ENCODE measurements at regions not wholly inside any gene's neighbourhood (a gene's known extent, or its start where the extent isn't known, plus 50 kb on each side); places are given as distances from the start of the nearest gene placed in this dataset.

- in situ Hi-C loops (cut with HindIII; ENCODE audit: low pct_unique_long_range_greater_than_20kb, low sequenced_read_pairs) = no loop called here
- DNase-seq (ENCODE audit: low read depth, low spot score) = no peak
These were observed 56.8 kb upstream of the FAM181A start for GRCh38 chr14:93870377-93870776.

- in situ Hi-C loops (cut with HindIII; ENCODE audit: low pct_unique_long_range_greater_than_20kb, low sequenced_read_pairs) = no loop called here
- no peak for DNase-seq (ENCODE audit: low read depth, low spot score)
These were observed 57.7 kb upstream of the FAM181A start for GRCh38 chr14:93869427-93869826.

GRCh38 chr14:93868165-93868564, 59.0 kb upstream of the FAM181A start:
- DNase-seq (ENCODE audit: low read depth, low spot score) = no peak
- in situ Hi-C loops (cut with HindIII; ENCODE audit: low pct_unique_long_range_greater_than_20kb, low sequenced_read_pairs) = no loop called here

GRCh38 chr14:93862265-93862664, 64.9 kb upstream of the FAM181A start:
- in situ Hi-C loops (cut with HindIII; ENCODE audit: low pct_unique_long_range_greater_than_20kb, low sequenced_read_pairs) = no loop called here

GRCh38 chr14:93861836-93862235, 65.3 kb upstream of the FAM181A start:
- in situ Hi-C loops (cut with HindIII; ENCODE audit: low pct_unique_long_range_greater_than_20kb, low sequenced_read_pairs) = no loop called here
- DNase-seq (ENCODE audit: low read depth, low spot score) = no peak

More at GRCh38 chr14:93862265-93862664, 64.9 kb upstream of the FAM181A start:
- no peak for DNase-seq (ENCODE audit: low read depth, low spot score)

GRCh38 chr14:93859957-93860356, 67.2 kb upstream of the FAM181A start:
- in situ Hi-C loops (cut with HindIII; ENCODE audit: low pct_unique_long_range_greater_than_20kb, low sequenced_read_pairs) = no loop called here
- no peak for DNase-seq (ENCODE audit: low read depth, low spot score)

- no peak for DNase-seq (ENCODE audit: low read depth, low spot score)
- in situ Hi-C loops (cut with HindIII; ENCODE audit: low pct_unique_long_range_greater_than_20kb, low sequenced_read_pairs) = no loop called here
These were observed 68.2 kb upstream of the FAM181A start for GRCh38 chr14:93858896-93859295.

GRCh38 chr14:93857500-93858283, 69.4 kb upstream of the PRIMA1 start:
- peak; percentile 6 for DNase-seq (ENCODE audit: low read depth, low spot score)
- in situ Hi-C loops (cut with HindIII; ENCODE audit: low pct_unique_long_range_greater_than_20kb, low sequenced_read_pairs) = no loop called here

GRCh38 chr14:93857081-93857480, 68.8 kb upstream of the PRIMA1 start:
- no peak for DNase-seq (ENCODE audit: low read depth, low spot score)
- in situ Hi-C loops (cut with HindIII; ENCODE audit: low pct_unique_long_range_greater_than_20kb, low sequenced_read_pairs) = no loop called here

GRCh38 chr14:93855737-93856136, 67.5 kb upstream of the PRIMA1 start:
- in situ Hi-C loops (cut with HindIII; ENCODE audit: low pct_unique_long_range_greater_than_20kb, low sequenced_read_pairs) = no loop called here
- no peak for DNase-seq (ENCODE audit: low read depth, low spot score)

GRCh38 chr14:93847473-93847872, 59.2 kb upstream of the PRIMA1 start:
- DNase-seq (ENCODE audit: low read depth, low spot score) = peak; percentile 10
- in situ Hi-C loops (cut with HindIII; ENCODE audit: low pct_unique_long_range_greater_than_20kb, low sequenced_read_pairs) = no loop called here

- no peak for DNase-seq (ENCODE audit: low read depth, low spot score)
- in situ Hi-C loops (cut with HindIII; ENCODE audit: low pct_unique_long_range_greater_than_20kb, low sequenced_read_pairs) = no loop called here
These were observed 50.0 kb upstream of the PRIMA1 start for GRCh38 chr14:93838238-93838637.

Data from SK-MEL-5 (cell line).